AG09319 (cell line): ENCODE measurements at regions not wholly inside any gene's neighbourhood (a gene's known extent, or its start where the extent isn't known, plus 50 kb on each side); places are given as distances from the start of the nearest gene placed in this dataset.

Experiments used
- DNase-seq: peaks from one replicate; pipeline ENCODE4 v3.0.0-alpha.2; 2010; ENCODE audit warnings: low read depth; ENCODE audit errors: extremely low read depth
- TF ChIP-seq, protein P1 (sequence below): IDR thresholded peaks from 2 replicates; pipeline ENCODE4 v1.5.1; 2011; ENCODE audit warnings: low read depth, mild to moderate bottlenecking, inconsistent platforms, low read length, moderate library complexity

DNA sequence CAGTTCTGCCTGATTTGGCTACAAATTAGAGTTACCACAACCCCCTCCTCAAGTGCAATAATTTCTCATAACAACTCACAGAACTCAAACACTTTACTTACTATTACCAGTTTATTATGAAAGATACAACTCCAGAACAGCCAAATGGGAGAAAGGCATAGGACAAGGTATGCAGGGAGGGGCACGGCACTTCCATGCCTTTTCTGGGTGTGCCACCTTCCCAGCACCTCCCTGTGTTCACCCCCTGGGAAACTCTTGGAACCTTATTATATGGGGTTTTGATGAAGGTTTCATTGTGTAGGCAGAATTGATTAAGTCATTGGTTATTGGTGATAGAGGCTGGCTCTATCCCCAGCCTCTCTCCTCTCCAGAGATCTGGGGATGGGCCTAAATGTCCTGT is 66.6 kb upstream of the RAP2B start:
- DNase-seq, result no peak
- TF ChIP-seq, protein P1, sequence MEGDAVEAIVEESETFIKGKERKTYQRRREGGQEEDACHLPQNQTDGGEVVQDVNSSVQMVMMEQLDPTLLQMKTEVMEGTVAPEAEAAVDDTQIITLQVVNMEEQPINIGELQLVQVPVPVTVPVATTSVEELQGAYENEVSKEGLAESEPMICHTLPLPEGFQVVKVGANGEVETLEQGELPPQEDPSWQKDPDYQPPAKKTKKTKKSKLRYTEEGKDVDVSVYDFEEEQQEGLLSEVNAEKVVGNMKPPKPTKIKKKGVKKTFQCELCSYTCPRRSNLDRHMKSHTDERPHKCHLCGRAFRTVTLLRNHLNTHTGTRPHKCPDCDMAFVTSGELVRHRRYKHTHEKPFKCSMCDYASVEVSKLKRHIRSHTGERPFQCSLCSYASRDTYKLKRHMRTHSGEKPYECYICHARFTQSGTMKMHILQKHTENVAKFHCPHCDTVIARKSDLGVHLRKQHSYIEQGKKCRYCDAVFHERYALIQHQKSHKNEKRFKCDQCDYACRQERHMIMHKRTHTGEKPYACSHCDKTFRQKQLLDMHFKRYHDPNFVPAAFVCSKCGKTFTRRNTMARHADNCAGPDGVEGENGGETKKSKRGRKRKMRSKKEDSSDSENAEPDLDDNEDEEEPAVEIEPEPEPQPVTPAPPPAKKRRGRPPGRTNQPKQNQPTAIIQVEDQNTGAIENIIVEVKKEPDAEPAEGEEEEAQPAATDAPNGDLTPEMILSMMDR, result no peak

DNA sequence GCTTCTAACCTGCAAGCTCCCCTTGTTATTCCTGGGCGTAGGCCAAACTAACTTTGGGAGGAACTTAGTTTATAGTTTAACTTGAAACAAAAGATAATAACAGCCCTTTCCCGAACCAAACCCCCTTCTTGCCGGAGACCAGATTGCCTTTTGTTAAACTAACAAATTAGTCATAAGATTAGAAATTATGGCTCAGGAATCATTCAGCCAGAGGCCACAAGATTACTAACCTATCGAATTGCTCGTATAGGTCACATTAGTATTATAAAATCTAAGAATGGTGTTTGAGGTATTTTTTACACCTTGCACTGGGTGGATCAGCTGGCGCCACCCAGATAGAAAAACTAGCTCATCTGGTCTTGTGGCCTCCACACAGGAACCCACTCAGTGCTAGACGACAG is 65.3 kb upstream of the RAP2B start:
- TF ChIP-seq, protein P1, result no peak
- no peak for DNase-seq

DNA sequence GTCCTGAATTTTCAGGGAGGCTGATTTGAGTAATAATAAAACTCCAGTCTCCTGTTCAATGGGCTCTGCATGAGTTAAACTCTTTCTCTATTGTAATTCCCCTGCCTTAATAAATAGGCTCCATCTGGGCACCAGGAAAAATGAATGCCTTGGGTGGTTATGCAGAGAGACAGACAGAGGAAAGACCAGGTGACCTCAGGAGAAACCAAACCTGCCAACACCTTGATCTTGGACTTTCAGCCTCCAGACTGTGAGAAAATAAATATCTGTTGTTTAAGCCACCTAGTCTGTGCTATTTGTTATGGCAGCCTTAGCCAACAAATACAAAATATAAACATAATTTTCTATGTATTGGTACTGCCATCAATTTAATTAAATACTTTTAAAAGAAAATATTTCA is 64.8 kb upstream of the RAP2B start:
- TF ChIP-seq, protein P1, result no peak

DNA sequence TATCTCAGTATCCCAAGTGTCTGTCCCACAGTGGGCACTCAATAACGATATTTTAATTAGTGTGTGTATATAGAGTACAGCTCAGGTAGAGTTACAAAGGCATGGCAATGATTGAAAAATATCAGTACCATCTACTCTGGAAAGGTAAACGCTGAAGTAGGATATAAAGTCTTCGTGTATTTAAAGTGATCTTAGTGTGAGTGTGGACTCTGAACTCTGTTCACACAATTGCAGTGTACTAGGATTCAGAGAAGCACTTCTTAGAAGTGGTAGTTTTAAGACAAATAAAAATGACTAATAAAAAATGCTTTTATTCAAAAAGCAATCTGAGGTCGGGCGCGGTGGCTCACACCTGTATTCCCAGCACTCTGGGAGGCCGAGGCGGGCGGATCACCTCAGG is 62.9 kb upstream of the RAP2B start:
- TF ChIP-seq, protein P1, result no peak
- no peak for DNase-seq

More for the DNA sequence above, 64.8 kb upstream of the RAP2B start:
- no peak for DNase-seq

DNA sequence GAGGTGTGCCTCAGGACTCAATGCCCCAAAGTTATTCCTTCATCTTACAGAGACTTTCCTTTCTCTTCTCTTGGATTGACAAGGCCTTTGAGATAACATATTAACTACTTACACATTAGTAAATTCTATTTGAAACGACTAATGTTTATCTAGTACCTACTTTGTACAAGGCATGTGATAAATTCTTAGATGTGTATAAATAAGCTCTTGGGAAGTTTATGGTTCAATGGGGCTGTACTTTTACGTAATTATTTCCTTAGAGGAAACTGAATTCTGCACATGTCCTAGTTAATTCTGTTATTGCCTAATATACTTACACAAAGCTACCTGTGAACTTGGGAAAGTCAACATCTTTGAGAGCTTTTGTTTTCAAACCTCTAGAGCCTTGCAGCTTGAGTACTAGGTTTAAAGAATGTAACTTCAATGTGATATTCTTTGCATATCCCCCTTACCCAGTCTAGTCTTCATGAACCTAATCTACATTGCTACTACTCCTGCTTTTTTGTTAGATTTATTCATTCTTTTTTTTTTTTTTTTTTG is 58.5 kb upstream of the RAP2B start:
- no peak for DNase-seq
- TF ChIP-seq, protein P1, result no peak

DNA sequence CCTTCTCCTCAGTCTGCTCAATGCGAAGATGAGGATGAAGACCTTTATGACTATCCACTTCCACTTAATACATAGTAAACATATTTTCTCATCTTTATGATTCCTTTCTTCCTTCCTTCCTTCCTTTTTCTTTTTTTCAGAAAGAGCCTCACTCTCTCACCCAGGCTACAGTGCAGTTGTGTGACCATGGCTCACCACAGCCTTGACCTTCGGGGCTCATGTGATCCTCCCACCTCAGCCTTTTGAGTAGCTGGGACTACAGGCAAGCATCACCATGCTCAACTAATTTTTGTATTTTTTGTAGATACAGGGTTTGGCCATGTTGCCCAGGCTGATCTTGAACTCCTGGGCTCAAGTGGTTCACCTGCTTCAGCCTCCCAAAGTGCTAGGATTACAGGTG is 52.0 kb upstream of the RAP2B start:
- DNase-seq, result no peak
- TF ChIP-seq, protein P1, result no peak

DNA sequence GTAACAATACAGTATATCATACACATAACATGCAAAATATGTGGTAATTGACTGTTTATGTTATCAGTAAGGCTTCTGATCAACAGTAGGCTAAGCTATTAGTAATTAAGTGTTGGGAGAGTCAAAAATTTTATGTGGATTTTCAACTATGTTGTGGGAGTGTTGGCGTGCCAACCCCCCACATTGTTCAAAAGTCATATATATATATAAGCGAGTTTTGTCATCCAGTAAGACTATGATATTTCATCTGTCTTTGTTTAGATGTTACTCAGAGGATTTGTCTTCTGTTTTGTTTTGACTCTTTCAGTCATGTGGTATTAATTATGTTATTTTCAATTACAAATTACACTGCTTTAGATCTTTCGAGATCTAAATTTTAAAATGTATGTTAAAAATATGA is 51.0 kb upstream of the RAP2B start:
- TF ChIP-seq, protein P1, result no peak
- no peak for DNase-seq
